Astrocyte (in vitro differentiated cells and primary cell): ENCODE measurements at regions not wholly inside any gene's neighbourhood (a gene's known extent, or its start where the extent isn't known, plus 50 kb on each side); places are given as distances from the start of the nearest gene placed in this dataset.

ENCODE experiments used
- DNase-seq: peaks from one replicate; pipeline ENCODE4 v3.0.0-alpha.2; 2010; ENCODE audit warnings: low read depth
- FAIRE-seq: peaks from 2 replicates; lab custom pipeline; 2011; peaks lifted over from hg19 to GRCh38; lab: Jason Lieb, UNC
- H2AFZ ChIP-seq: 2 replicates; pipeline ENCODE4 v1.6.0; 2012; ENCODE audit warnings: low read depth, low read length, inconsistent platforms
- H3K27ac ChIP-seq: 2 replicates; pipeline ENCODE4 v1.5.1; 2011; ENCODE audit warnings: low read depth, low read length, inconsistent platforms
- H3K27me3 ChIP-seq: 2 replicates; pipeline ENCODE4 v1.6.0; 2011; ENCODE audit warnings: low read length, inconsistent platforms; ENCODE audit not compliant: insufficient read depth
- H3K36me3 ChIP-seq: 2 replicates; pipeline ENCODE4 v1.5.1; 2011; ENCODE audit warnings: low read length, inconsistent platforms; ENCODE audit not compliant: insufficient read depth
- H3K4me1 ChIP-seq: 2 replicates; pipeline ENCODE4 v1.5.1; 2011; ENCODE audit warnings: low read length, inconsistent platforms; ENCODE audit not compliant: insufficient read depth
- H3K4me2 ChIP-seq: 2 replicates; pipeline ENCODE4 v1.6.0; 2012; ENCODE audit warnings: low read length, inconsistent platforms
- H3K4me3 ChIP-seq: 2 replicates; pipeline ENCODE4 v1.5.1; 2011; ENCODE audit warnings: low read depth, mild to moderate bottlenecking, low read length, inconsistent platforms; ENCODE audit not compliant: insufficient read depth
- H3K79me2 ChIP-seq: 2 replicates; pipeline ENCODE4 v1.6.0; 2012; ENCODE audit warnings: mild to moderate bottlenecking, low read length, inconsistent platforms; ENCODE audit not compliant: insufficient read depth
- H3K9ac ChIP-seq: 2 replicates; pipeline ENCODE4 v1.6.0; 2012; ENCODE audit warnings: mild to moderate bottlenecking, low read length, inconsistent platforms
- H3K9me3 ChIP-seq: 2 replicates; pipeline ENCODE4 v1.5.1; 2012; ENCODE audit warnings: low read depth, mild to moderate bottlenecking, low read length, inconsistent platforms; ENCODE audit not compliant: insufficient read depth
- H4K20me1 ChIP-seq: 2 replicates; pipeline ENCODE4 v1.6.0; 2012; ENCODE audit warnings: low read length, inconsistent platforms; ENCODE audit not compliant: insufficient read depth
- H3K27ac Mint-ChIP-seq: one replicate; pipeline ENCODE4 v1.8.0; 2021; ENCODE audit warnings: mild to moderate bottlenecking, mixed read lengths; ENCODE audit not compliant: unreplicated experiment
- H3K27me3 Mint-ChIP-seq: one replicate; pipeline ENCODE4 v1.8.0; 2021; ENCODE audit warnings: low read depth, mixed read lengths; ENCODE audit not compliant: unreplicated experiment
- H3K36me3 Mint-ChIP-seq: one replicate; pipeline ENCODE4 v1.8.0; 2021; ENCODE audit warnings: low read depth, mixed read lengths; ENCODE audit not compliant: unreplicated experiment
- H3K4me1 Mint-ChIP-seq: one replicate; pipeline ENCODE4 v1.8.0; 2021; ENCODE audit warnings: low read depth, mixed read lengths; ENCODE audit not compliant: unreplicated experiment
- H3K4me3 Mint-ChIP-seq: one replicate; pipeline ENCODE4 v1.8.0; 2021; ENCODE audit warnings: mild to moderate bottlenecking, moderate library complexity, mixed read lengths; ENCODE audit not compliant: unreplicated experiment
- H3K9me3 Mint-ChIP-seq: one replicate; pipeline ENCODE4 v1.8.0; 2021; ENCODE audit warnings: mild to moderate bottlenecking, mixed read lengths; ENCODE audit not compliant: unreplicated experiment
- EZH2 ChIP-seq: IDR thresholded peaks from 2 replicates; pipeline ENCODE4 v1.6.1; 2012; ENCODE audit warnings: mild to moderate bottlenecking, low read length, inconsistent platforms; ENCODE audit not compliant: insufficient read depth
- TF ChIP-seq, protein P1 (sequence below): IDR thresholded peaks from 2 replicates; pipeline ENCODE4 v1.5.1; 2011; ENCODE audit warnings: low read depth, mild to moderate bottlenecking, inconsistent platforms, low read length, moderate library complexity; ENCODE audit not compliant: insufficient read depth

- H3K4me3 Mint-ChIP-seq, result no peak overlapping the region
- no peak overlapping the region for H3K9ac ChIP-seq
- no peaks in the 10 kb centered on the region for H3K36me3 Mint-ChIP-seq
- no peak overlapping the region for H3K4me3 ChIP-seq
- no peaks in the 10 kb centered on the region for H3K79me2 ChIP-seq
- H3K4me2 ChIP-seq, result no peak overlapping the region
- no peak for FAIRE-seq
- DNase-seq, result peak; percentile 14
- H3K9me3 Mint-ChIP-seq, result no peaks in the 10 kb centered on the region
- TF ChIP-seq EZH2, result no peak
- TF ChIP-seq, protein P1, sequence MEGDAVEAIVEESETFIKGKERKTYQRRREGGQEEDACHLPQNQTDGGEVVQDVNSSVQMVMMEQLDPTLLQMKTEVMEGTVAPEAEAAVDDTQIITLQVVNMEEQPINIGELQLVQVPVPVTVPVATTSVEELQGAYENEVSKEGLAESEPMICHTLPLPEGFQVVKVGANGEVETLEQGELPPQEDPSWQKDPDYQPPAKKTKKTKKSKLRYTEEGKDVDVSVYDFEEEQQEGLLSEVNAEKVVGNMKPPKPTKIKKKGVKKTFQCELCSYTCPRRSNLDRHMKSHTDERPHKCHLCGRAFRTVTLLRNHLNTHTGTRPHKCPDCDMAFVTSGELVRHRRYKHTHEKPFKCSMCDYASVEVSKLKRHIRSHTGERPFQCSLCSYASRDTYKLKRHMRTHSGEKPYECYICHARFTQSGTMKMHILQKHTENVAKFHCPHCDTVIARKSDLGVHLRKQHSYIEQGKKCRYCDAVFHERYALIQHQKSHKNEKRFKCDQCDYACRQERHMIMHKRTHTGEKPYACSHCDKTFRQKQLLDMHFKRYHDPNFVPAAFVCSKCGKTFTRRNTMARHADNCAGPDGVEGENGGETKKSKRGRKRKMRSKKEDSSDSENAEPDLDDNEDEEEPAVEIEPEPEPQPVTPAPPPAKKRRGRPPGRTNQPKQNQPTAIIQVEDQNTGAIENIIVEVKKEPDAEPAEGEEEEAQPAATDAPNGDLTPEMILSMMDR, result no peak
- no peaks in the 10 kb centered on the region for H3K27me3 Mint-ChIP-seq
- H3K9me3 ChIP-seq, result no peaks in the 10 kb centered on the region
- no peak overlapping the region for H3K27ac Mint-ChIP-seq
- H3K36me3 ChIP-seq, result no peaks in the 10 kb centered on the region
- H3K27ac ChIP-seq, result no peak overlapping the region
- H3K27me3 ChIP-seq, result no peaks in the 10 kb centered on the region
- H3K4me1 Mint-ChIP-seq, result peaks cover 26% of the 10 kb centered on the region
- peaks cover 11% of the 10 kb centered on the region for H3K4me1 ChIP-seq
- no peaks in the 10 kb centered on the region for H4K20me1 ChIP-seq
- H2AFZ ChIP-seq, result no peak overlapping the region
These were observed 543.1 kb upstream of the SLITRK5 start for GRCh38 chr13:87128036-87128435.

GRCh38 chr13:87128491-87128890 lies 542.7 kb upstream of the SLITRK5 start:
- Histone ChIP-seq H4K20me1 (no peaks in the 10 kb centered on the region), H3K4me1 (peaks cover 11% of the 10 kb centered on the region), H3K27ac (no peak overlapping the region), H3K36me3 (no peaks in the 10 kb centered on the region), H3K79me2 (no peaks in the 10 kb centered on the region), H3K4me2 (no peak overlapping the region), H3K27me3 (no peaks in the 10 kb centered on the region), H3K9me3 (no peaks in the 10 kb centered on the region), H3K4me3 (no peak overlapping the region), H3K9ac (no peak overlapping the region), H2AFZ (no peak overlapping the region)
- Mint-ChIP-seq H3K27me3 (no peaks in the 10 kb centered on the region), H3K4me3 (no peak overlapping the region), H3K36me3 (no peaks in the 10 kb centered on the region), H3K4me1 (peaks cover 25% of the 10 kb centered on the region), H3K27ac (no peak overlapping the region), H3K9me3 (no peaks in the 10 kb centered on the region)
- no peak for FAIRE-seq
- no peak for TF ChIP-seq EZH2
- TF ChIP-seq, protein P1, result no peak
- DNase-seq, result no peak

- H3K9ac ChIP-seq, result no peak overlapping the region
- FAIRE-seq, result no peak
- no peaks in the 10 kb centered on the region for H3K27me3 Mint-ChIP-seq
- H3K4me3 ChIP-seq, result no peak overlapping the region
- H3K4me1 Mint-ChIP-seq, result peaks cover 16% of the 10 kb centered on the region
- no peak overlapping the region for H3K4me2 ChIP-seq
- DNase-seq, result peak; percentile 39
- H3K36me3 ChIP-seq, result no peaks in the 10 kb centered on the region
- H3K4me3 Mint-ChIP-seq, result no peak overlapping the region
- H3K36me3 Mint-ChIP-seq, result no peaks in the 10 kb centered on the region
- H2AFZ ChIP-seq, result no peak overlapping the region
- H3K27ac ChIP-seq, result no peak overlapping the region
- TF ChIP-seq, protein P1, result no peak
- TF ChIP-seq EZH2, result no peak
- no peaks in the 10 kb centered on the region for H3K27me3 ChIP-seq
- peaks cover 6% of the 10 kb centered on the region for H3K4me1 ChIP-seq
- peak overlapping the region; percentile 75 for H3K27ac Mint-ChIP-seq
- H4K20me1 ChIP-seq, result no peaks in the 10 kb centered on the region
- no peaks in the 10 kb centered on the region for H3K9me3 ChIP-seq
- no peaks in the 10 kb centered on the region for H3K79me2 ChIP-seq
- no peaks in the 10 kb centered on the region for H3K9me3 Mint-ChIP-seq
These were observed 541.4 kb upstream of the SLITRK5 start for GRCh38 chr13:87129602-87130300.
